H9 (cell line): ENCODE measurements at regions not wholly inside any gene's neighbourhood (a gene's known extent, or its start where the extent isn't known, plus 50 kb on each side); places are given as distances from the start of the nearest gene placed in this dataset.

Experiments used
- DNase-seq: peaks from one replicate; pipeline ENCODE4 v3.0.0-alpha.2; 2017
- H2AFZ ChIP-seq: one replicate; pipeline ENCODE4 v1.6.1; 2013; ENCODE audit warnings: mild to moderate bottlenecking, low read length, control low read depth, moderate library complexity
- H2AK5ac ChIP-seq: 2 replicates; pipeline ENCODE4 v1.6.1; 2013; ENCODE audit warnings: low read length, control low read depth, mixed read lengths; ENCODE audit not compliant: insufficient read length
- H2BK120ac ChIP-seq: one replicate; pipeline ENCODE4 v1.6.1; 2013; ENCODE audit warnings: low read depth, mild to moderate bottlenecking, low read length, control low read depth, inconsistent platforms; ENCODE audit not compliant: poor library complexity, severe bottlenecking
- H2BK12ac ChIP-seq: 2 replicates; pipeline ENCODE4 v1.6.1; 2013; ENCODE audit warnings: low read length, control low read depth, mixed read lengths, low read depth; ENCODE audit not compliant: insufficient read length
- H2BK15ac ChIP-seq: 2 replicates; pipeline ENCODE4 v1.6.1; 2013; ENCODE audit warnings: low read depth, low read length, control low read depth
- H2BK20ac ChIP-seq: one replicate; pipeline ENCODE4 v1.6.1; 2013; ENCODE audit warnings: low read depth, mild to moderate bottlenecking, low read length, control low read depth, inconsistent platforms; ENCODE audit not compliant: poor library complexity, severe bottlenecking
- H2BK5ac ChIP-seq: 2 replicates; pipeline ENCODE4 v1.6.1; 2013; ENCODE audit warnings: low read length, control low read depth, mixed read lengths; ENCODE audit not compliant: insufficient read length
- H3K14ac ChIP-seq: 2 replicates; pipeline ENCODE4 v1.6.1; 2013; ENCODE audit warnings: low read length, control low read depth; ENCODE audit not compliant: insufficient read depth
- H3K18ac ChIP-seq: 2 replicates; pipeline ENCODE4 v1.6.1; 2013; ENCODE audit warnings: low read depth, mild to moderate bottlenecking, mixed read lengths, low read length, control low read depth; ENCODE audit not compliant: insufficient read length
- H3K23ac ChIP-seq: 2 replicates; pipeline ENCODE4 v1.6.1; 2013; ENCODE audit warnings: low read length, control low read depth, mixed read lengths, low read depth; ENCODE audit not compliant: insufficient read length
- H3K23me2 ChIP-seq: 2 replicates; pipeline ENCODE4 v1.6.1; 2013; ENCODE audit warnings: low read depth, mild to moderate bottlenecking, mixed read lengths, low read length, control low read depth; ENCODE audit not compliant: insufficient read length, poor library complexity, severe bottlenecking
- H3K27ac ChIP-seq: 2 replicates; pipeline ENCODE4 v1.5.1; 2013; ENCODE audit warnings: low read length, control low read depth, mixed read lengths, low read depth; ENCODE audit not compliant: insufficient read length
- H3K27me3 ChIP-seq: 2 replicates; pipeline ENCODE4 v1.6.1; 2013; ENCODE audit warnings: low read length, control low read depth, inconsistent platforms; ENCODE audit not compliant: insufficient read depth
- H3K4ac ChIP-seq: 2 replicates; pipeline ENCODE4 v1.6.1; 2013; ENCODE audit warnings: low read depth, mild to moderate bottlenecking, control low read depth, inconsistent platforms, low read length, moderate library complexity
- H3K4me1 ChIP-seq: 2 replicates; pipeline ENCODE4 v1.6.1; 2013; ENCODE audit warnings: low read length, control low read depth, inconsistent platforms; ENCODE audit not compliant: insufficient read depth
- H3K4me2 ChIP-seq: 2 replicates; pipeline ENCODE4 v1.6.1; 2013; ENCODE audit warnings: low read length, control low read depth, mixed read lengths; ENCODE audit not compliant: insufficient read length, insufficient read depth
- H3K56ac ChIP-seq: 2 replicates; pipeline ENCODE4 v1.6.1; 2013; ENCODE audit warnings: low read depth, mild to moderate bottlenecking, mixed read lengths, low read length, control low read depth; ENCODE audit not compliant: insufficient read length
- H3K79me1 ChIP-seq: 2 replicates; pipeline ENCODE4 v1.6.1; 2013; ENCODE audit warnings: low read depth, mild to moderate bottlenecking, moderate library complexity, low read length, control low read depth, inconsistent platforms; ENCODE audit not compliant: insufficient read depth, poor library complexity, severe bottlenecking
- H3K79me2 ChIP-seq: 2 replicates; pipeline ENCODE4 v1.6.1; 2013; ENCODE audit warnings: low read length, control low read depth, inconsistent platforms; ENCODE audit not compliant: insufficient read depth
- H3K9ac ChIP-seq: 2 replicates; pipeline ENCODE4 v1.6.1; 2013; ENCODE audit warnings: low read length, control low read depth, mixed read lengths; ENCODE audit not compliant: insufficient read length; ENCODE audit errors: extremely low read depth
- H3K9me3 ChIP-seq: one replicate; pipeline ENCODE4 v1.6.1; 2013; ENCODE audit warnings: low read depth, low read length, inconsistent platforms; ENCODE audit not compliant: control insufficient read depth
- H3T11ph ChIP-seq: one replicate; pipeline ENCODE4 v1.6.1; 2013; ENCODE audit warnings: mild to moderate bottlenecking, low read length, control low read depth, inconsistent platforms
- H4K20me1 ChIP-seq: one replicate; pipeline ENCODE4 v1.6.1; 2013; ENCODE audit not compliant: control insufficient read depth, insufficient read length, insufficient read depth
- H4K5ac ChIP-seq: 2 replicates; pipeline ENCODE4 v1.6.1; 2013; ENCODE audit warnings: low read depth, mild to moderate bottlenecking, mixed read lengths, low read length, control low read depth; ENCODE audit not compliant: insufficient read length
- H4K8ac ChIP-seq: replicated peaks from 2 replicates; pipeline ENCODE4 v1.6.1; 2013; ENCODE audit warnings: low read length, control low read depth, mixed read lengths, low read depth; ENCODE audit not compliant: insufficient read length
- H4K91ac ChIP-seq: 2 replicates; pipeline ENCODE4 v1.6.1; 2013; ENCODE audit warnings: low read depth, mild to moderate bottlenecking, moderate library complexity, mixed read lengths, low read length, control low read depth; ENCODE audit not compliant: insufficient read length
- H3K27ac Mint-ChIP-seq, 3 experiments: 2 replicates in 2 of 3; 3 replicates in 1 of 3; pipeline ENCODE4 v1.8.0; 2020 to 2021; ENCODE audit warnings: mixed read lengths in 3 of 3, mild to moderate bottlenecking in 1 of 3, moderate library complexity in 1 of 3
- H3K27me3 Mint-ChIP-seq: 2 replicates; pipeline ENCODE4 v1.8.0; 2021; ENCODE audit warnings: low read depth, mild to moderate bottlenecking, moderate library complexity, mixed read lengths
- H3K36me3 Mint-ChIP-seq, 3 experiments: 2 replicates in 2 of 3; 3 replicates in 1 of 3; pipeline ENCODE4 v1.8.0; 2020 to 2021; ENCODE audit warnings: low read depth in 3 of 3, mixed read lengths in 3 of 3; ENCODE audit not compliant: insufficient read depth in 1 of 3
- H3K4me1 Mint-ChIP-seq, 2 experiments: 2 replicates each; pipeline ENCODE4 v1.8.0; 2020; ENCODE audit warnings: mixed read lengths in 2 of 2
- H3K4me3 Mint-ChIP-seq, 2 experiments: 2 replicates in 1 of 2; 3 replicates in 1 of 2; pipeline ENCODE4 v1.8.0; 2020 to 2021; ENCODE audit warnings: mild to moderate bottlenecking in 2 of 2, mixed read lengths in 2 of 2, moderate library complexity in 1 of 2
- H3K9me3 Mint-ChIP-seq, 2 experiments: 2 replicates in 1 of 2; 3 replicates in 1 of 2; pipeline ENCODE4 v1.8.0; 2020; ENCODE audit warnings: mild to moderate bottlenecking in 2 of 2, mixed read lengths in 2 of 2, moderate library complexity in 1 of 2
- WGBS: extraction: QIAGEN DNeasy Blood & Tissue Kit; methylation state at CpG from one replicate; pipeline ENCODE4 v1.1.7; 2013; ENCODE audit warnings: missing lambda C conversion rate, low lambda C conversion rate, mixed read lengths; ENCODE audit not compliant: insufficient read length; ENCODE audit errors: extremely low coverage; 5-methylcytosine and 5-hydroxymethylcytosine counted together
- TF ChIP-seq, protein P1 (sequence below): fragments of 200-600 bp; sonication (generic); conservative IDR thresholded peaks from 3 replicates; pipeline ENCODE4 v1.8.0; 2021; ENCODE audit warnings: antibody characterized with exemption, mild to moderate bottlenecking

DNA sequence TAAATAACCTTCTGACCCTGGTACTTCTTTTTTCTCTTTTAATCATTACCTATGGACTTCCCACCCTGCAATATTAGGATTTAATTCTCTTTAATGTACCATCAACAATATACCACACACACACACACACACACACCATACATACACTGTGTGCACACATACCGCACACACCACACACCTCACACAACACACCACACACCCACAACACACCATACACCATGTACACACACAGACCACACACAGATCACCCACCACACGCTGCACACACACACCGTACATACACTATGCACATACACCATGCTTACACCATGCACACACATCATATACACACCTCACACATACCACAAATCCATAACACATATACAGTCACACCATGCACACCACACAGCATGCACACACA, 57.4 kb upstream of the MAP3K4 start:
- no peaks in the 10 kb centered on the region for H3K36me3 Mint-ChIP-seq
- H2BK12ac ChIP-seq: no peak overlapping the region
- no peaks in the 10 kb centered on the region for H3K9me3 ChIP-seq
- no peak overlapping the region for H3K27ac ChIP-seq
- H3K18ac ChIP-seq: no peak overlapping the region
- peaks cover 0 to 4% of the 10 kb centered on the region in 2 experiments; a peak in 3 of 5 replicates for H3K9me3 Mint-ChIP-seq
- H3K27me3 ChIP-seq: no peaks in the 10 kb centered on the region; the same call in 1 of the 2 replicates
- H4K91ac ChIP-seq: no peak overlapping the region
- no peak overlapping the region for H3K4me3 Mint-ChIP-seq
- H2AFZ ChIP-seq: no peak overlapping the region
- no peak overlapping the region for H3K14ac ChIP-seq
- H3K56ac ChIP-seq: no peak overlapping the region
- H3T11ph ChIP-seq: no peak overlapping the region
- no peak overlapping the region for H3K23ac ChIP-seq
- H3K4me1 Mint-ChIP-seq: peaks cover 0 to 7% of the 10 kb centered on the region in 2 experiments; a peak in 2 of 4 replicates
- peaks cover 4% of the 10 kb centered on the region for H4K20me1 ChIP-seq
- WGBS: 100% methylated on average over 1 of the region's 3 CpGs
- H3K27ac Mint-ChIP-seq: no peak overlapping the region
- H2BK120ac ChIP-seq: no peak overlapping the region
- H3K23me2 ChIP-seq: peaks cover 3% of the 10 kb centered on the region
- no peak overlapping the region for H4K8ac ChIP-seq
- TF ChIP-seq, protein P1, sequence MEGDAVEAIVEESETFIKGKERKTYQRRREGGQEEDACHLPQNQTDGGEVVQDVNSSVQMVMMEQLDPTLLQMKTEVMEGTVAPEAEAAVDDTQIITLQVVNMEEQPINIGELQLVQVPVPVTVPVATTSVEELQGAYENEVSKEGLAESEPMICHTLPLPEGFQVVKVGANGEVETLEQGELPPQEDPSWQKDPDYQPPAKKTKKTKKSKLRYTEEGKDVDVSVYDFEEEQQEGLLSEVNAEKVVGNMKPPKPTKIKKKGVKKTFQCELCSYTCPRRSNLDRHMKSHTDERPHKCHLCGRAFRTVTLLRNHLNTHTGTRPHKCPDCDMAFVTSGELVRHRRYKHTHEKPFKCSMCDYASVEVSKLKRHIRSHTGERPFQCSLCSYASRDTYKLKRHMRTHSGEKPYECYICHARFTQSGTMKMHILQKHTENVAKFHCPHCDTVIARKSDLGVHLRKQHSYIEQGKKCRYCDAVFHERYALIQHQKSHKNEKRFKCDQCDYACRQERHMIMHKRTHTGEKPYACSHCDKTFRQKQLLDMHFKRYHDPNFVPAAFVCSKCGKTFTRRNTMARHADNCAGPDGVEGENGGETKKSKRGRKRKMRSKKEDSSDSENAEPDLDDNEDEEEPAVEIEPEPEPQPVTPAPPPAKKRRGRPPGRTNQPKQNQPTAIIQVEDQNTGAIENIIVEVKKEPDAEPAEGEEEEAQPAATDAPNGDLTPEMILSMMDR: no peak
- no peak overlapping the region for H2AK5ac ChIP-seq
- H3K27me3 Mint-ChIP-seq: peaks cover 25% of the 10 kb centered on the region
- no peak overlapping the region for H2BK15ac ChIP-seq
- H3K4me2 ChIP-seq: no peak overlapping the region
- H3K9ac ChIP-seq: no peak overlapping the region
- no peak for DNase-seq
- H2BK5ac ChIP-seq: no peak overlapping the region
- H3K4me1 ChIP-seq: no peaks in the 10 kb centered on the region; the same call in 1 of the 2 replicates
- H3K79me2 ChIP-seq: no peaks in the 10 kb centered on the region
- no peak overlapping the region for H4K5ac ChIP-seq
- H2BK20ac ChIP-seq: no peak overlapping the region
- no peaks in the 10 kb centered on the region for H3K79me1 ChIP-seq
- H3K4ac ChIP-seq: no peak overlapping the region
